Common myeloid progenitor, CD34-positive (primary cell): ENCODE measurements at regions not wholly inside any gene's neighbourhood (a gene's known extent, or its start where the extent isn't known, plus 50 kb on each side); places are given as distances from the start of the nearest gene placed in this dataset.

ENCODE experiments used
- CTCF ChIA-PET: fragments of 350-600 bp; sonication (Branson Sonifier 250); formaldehyde crosslinking; loops from one replicate; lab custom pipeline; 2021; ENCODE audit warnings: antibody characterized with exemption; lab: Charles Lee
- POLR2A ChIA-PET: fragments of 350-600 bp; sonication (Branson Sonifier 250); formaldehyde crosslinking; loops from one replicate; lab custom pipeline; 2021; ENCODE audit warnings: antibody characterized with exemption; lab: Charles Lee
- DNase-seq, 3 donors: peaks; one replicate each; pipeline versions ENCODE4 v3.0.0 to v3.0.0-alpha.2; 2013
- H3K27ac ChIP-seq, 2 experiments: 1 replicate in 1 of 2; 2 replicates in 1 of 2; pipeline ENCODE4 v1.7.0; 2013; ENCODE audit warnings: inconsistent platforms in 2 of 2, low read length in 2 of 2, mild to moderate bottlenecking in 2 of 2, low read depth in 1 of 2, moderate library complexity in 1 of 2; ENCODE audit not compliant: severe bottlenecking in 2 of 2, insufficient read depth in 1 of 2, poor library complexity in 1 of 2
- H3K27me3 ChIP-seq, 5 experiments: replicated peaks in 2 of 5; 1 replicate in 3 of 5; 2 replicates in 2 of 5; pipeline versions ENCODE4 v1.6.1 to v1.7.0; 2013; ENCODE audit warnings: low read length in 4 of 5, mild to moderate bottlenecking in 2 of 5, moderate library complexity in 2 of 5, inconsistent platforms in 1 of 5; ENCODE audit not compliant: insufficient read depth in 5 of 5, control insufficient read depth in 4 of 5
- H3K36me3 ChIP-seq, 4 experiments: 1 replicate in 2 of 4; 2 replicates in 2 of 4; pipeline versions ENCODE4 v1.6.1 to v1.7.0; 2013; ENCODE audit warnings: low read length in 3 of 4, control low read depth in 1 of 4, mild to moderate bottlenecking in 1 of 4; ENCODE audit not compliant: control insufficient read depth in 4 of 4, insufficient read depth in 4 of 4
- H3K4me1 ChIP-seq, 4 experiments: 1 replicate in 3 of 4; 2 replicates in 1 of 4; pipeline versions ENCODE4 v1.6.1 to v1.7.1; 2013; ENCODE audit warnings: low read length in 3 of 4, mild to moderate bottlenecking in 3 of 4, control low read depth in 1 of 4, inconsistent platforms in 1 of 4, moderate library complexity in 1 of 4; ENCODE audit not compliant: control insufficient read depth in 4 of 4, insufficient read depth in 4 of 4; ENCODE audit errors: control extremely low read depth in 1 of 4
- H3K4me3 ChIP-seq, 7 experiments: 1 replicate in 4 of 7; 2 replicates in 3 of 7; pipeline versions ENCODE4 v1.5.1 to v1.7.0; 2013; ENCODE audit warnings: mild to moderate bottlenecking in 7 of 7, low read length in 6 of 7, moderate library complexity in 6 of 7, inconsistent platforms in 2 of 7, low read depth in 2 of 7, control low read depth in 1 of 7; ENCODE audit not compliant: insufficient read depth in 4 of 7, control insufficient read depth in 1 of 7; ENCODE audit errors: extremely low read depth in 1 of 7
- H3K9me3 ChIP-seq, 5 experiments: 1 replicate in 4 of 5; 2 replicates in 1 of 5; pipeline versions ENCODE4 v1.6.1 to v1.7.1; 2013; ENCODE audit warnings: low read length in 4 of 5, mild to moderate bottlenecking in 2 of 5, inconsistent platforms in 1 of 5, low read depth in 1 of 5, moderate library complexity in 1 of 5; ENCODE audit not compliant: control insufficient read depth in 4 of 5, insufficient read depth in 2 of 5; ENCODE audit errors: control extremely low read depth in 1 of 5
- WGBS: methylation state at CpG from one replicate; pipeline ENCODE4 v1.1.5; 2013; ENCODE audit not compliant: insufficient coverage; 5-methylcytosine and 5-hydroxymethylcytosine counted together

DNA sequence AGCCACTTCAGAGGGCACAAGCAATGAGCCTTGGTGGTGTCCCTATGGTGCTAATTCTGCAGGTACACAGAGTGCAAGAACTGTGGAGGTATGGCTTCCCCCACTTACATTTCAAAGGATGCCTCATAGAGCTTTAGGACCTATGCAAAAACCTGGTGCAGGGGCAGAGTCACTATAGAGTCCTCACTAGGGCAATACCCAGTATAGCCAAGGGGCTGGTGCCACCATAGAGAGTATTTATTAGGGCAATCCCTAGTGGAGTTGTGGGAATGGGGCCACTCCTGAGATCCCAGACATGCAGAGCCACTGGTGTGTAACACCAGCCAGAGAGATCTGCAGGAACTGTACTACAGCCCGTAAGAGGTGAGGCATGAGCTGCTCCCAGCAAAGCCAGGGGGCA lies 312.2 kb downstream of the SLC4A3 start:
- Histone ChIP-seq H3K4me3 (no peak overlapping the region), H3K27me3 (no peaks in the 10 kb centered on the region), H3K4me1 (no peaks in the 10 kb centered on the region), H3K27ac (no peak overlapping the region), H3K9me3 (no peaks in the 10 kb centered on the region), H3K36me3 (no peaks in the 10 kb centered on the region)
- DNase-seq, result no peak
- 100% methylated on average over 1 of the region's 1 CpG for WGBS
- CTCF ChIA-PET, result no interaction called here
- POLR2A ChIA-PET, result no interaction called here

DNA sequence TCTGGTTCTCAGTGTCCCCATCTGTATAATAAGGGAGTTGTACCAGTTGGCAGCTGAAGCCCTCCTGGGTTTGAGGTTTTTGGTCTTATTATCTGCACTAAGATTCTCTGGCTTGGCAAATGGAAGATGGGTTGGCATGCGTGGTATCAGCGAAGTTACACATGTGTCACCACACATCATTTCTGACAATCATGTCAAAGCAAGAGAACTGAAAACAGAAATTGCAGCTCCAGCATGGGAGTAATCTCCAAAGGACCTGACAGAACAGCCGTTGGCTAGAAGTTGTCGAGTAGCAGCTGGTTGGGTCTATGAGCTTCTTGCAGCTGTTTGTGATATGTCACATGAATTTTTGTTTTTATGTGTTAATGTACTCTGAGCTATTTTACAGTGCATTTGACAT lies 317.4 kb downstream of the SLC4A3 start:
- H3K4me1 ChIP-seq, result no peaks in the 10 kb centered on the region

DNA sequence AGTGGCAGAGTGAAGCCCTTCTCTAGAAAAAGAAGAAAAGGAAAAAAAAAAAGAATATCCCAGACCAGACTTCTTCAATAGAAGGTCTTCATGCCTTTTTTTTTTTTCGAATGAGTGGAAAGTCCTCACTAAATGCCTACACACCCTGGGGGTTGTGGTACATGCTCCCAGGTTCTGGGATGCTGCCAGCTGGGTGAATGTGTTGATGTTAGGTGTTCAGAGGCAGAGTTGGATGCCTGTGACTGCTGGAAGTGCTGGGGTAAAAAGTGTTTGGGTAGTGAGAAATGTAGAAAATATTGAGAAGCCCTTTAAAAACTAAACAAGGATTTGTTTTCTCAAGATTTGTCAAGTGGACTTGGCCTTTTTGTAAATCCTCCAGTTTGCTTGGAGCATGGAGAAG lies 318.6 kb downstream of the SLC4A3 start:
- Histone ChIP-seq H3K9me3 (no peaks in the 10 kb centered on the region), H3K27ac (no peak overlapping the region), H3K36me3 (no peaks in the 10 kb centered on the region), H3K27me3 (peaks cover 0 to 1% (median 0%) of the 10 kb centered on the region in 5 experiments), H3K4me3 (no peak overlapping the region), H3K4me1 (no peaks in the 10 kb centered on the region)
- no peak for DNase-seq
- ChIA-PET CTCF (no interaction called here), POLR2A (no interaction called here)
- WGBS, result no CpG with 5 or more reads among the region's 1 CpG

More for the DNA sequence above, 317.4 kb downstream of the SLC4A3 start:
- Histone ChIP-seq H3K27me3 (peaks cover 0 to 1% (median 0%) of the 10 kb centered on the region in 5 experiments), H3K27ac (no peak overlapping the region), H3K36me3 (no peaks in the 10 kb centered on the region), H3K9me3 (no peaks in the 10 kb centered on the region), H3K4me3 (no peak overlapping the region)
- no peak for DNase-seq
- CTCF ChIA-PET, result no interaction called here
- POLR2A ChIA-PET, result no interaction called here
- 89% methylated on average over 2 of the region's 4 CpGs for WGBS

- Histone ChIP-seq H3K4me3 (no peak overlapping the region), H3K4me1 (no peaks in the 10 kb centered on the region), H3K36me3 (no peaks in the 10 kb centered on the region), H3K27ac (no peak overlapping the region), H3K9me3 (no peaks in the 10 kb centered on the region), H3K27me3 (peaks cover 0 to 1% (median 0%) of the 10 kb centered on the region in 5 experiments)
- CTCF ChIA-PET, result no interaction called here
- no peak for DNase-seq
- POLR2A ChIA-PET, result no interaction called here
Observed at GRCh38 chr2:219946529-219946928, 319.1 kb downstream of the SLC4A3 start.

- no peaks in the 10 kb centered on the region for H3K9me3 ChIP-seq
- CTCF ChIA-PET, result no interaction called here
- DNase-seq, result no peak
- H3K4me1 ChIP-seq, result no peaks in the 10 kb centered on the region
- no peak overlapping the region for H3K27ac ChIP-seq
- H3K27me3 ChIP-seq, result peaks cover 0 to 1% (median 0%) of the 10 kb centered on the region in 5 experiments
- POLR2A ChIA-PET, result no interaction called here
- no CpG with 5 or more reads among the region's 3 CpGs for WGBS
- no peaks in the 10 kb centered on the region for H3K36me3 ChIP-seq
- H3K4me3 ChIP-seq, result no peak overlapping the region
Observed at GRCh38 chr2:219947575-219947974, 320.1 kb downstream of the SLC4A3 start.

GRCh38 chr2:219949053-219949452 lies 321.6 kb downstream of the SLC4A3 start:
- no peak for DNase-seq
- Histone ChIP-seq H3K4me3 (no peak overlapping the region), H3K27ac (no peak overlapping the region), H3K4me1 (no peaks in the 10 kb centered on the region), H3K27me3 (peaks cover 0 to 1% (median 0%) of the 10 kb centered on the region in 5 experiments), H3K9me3 (no peaks in the 10 kb centered on the region), H3K36me3 (no peaks in the 10 kb centered on the region)
- CTCF ChIA-PET, result no interaction called here
- POLR2A ChIA-PET, result no interaction called here
- WGBS, result 100% methylated on average over 1 of the region's 3 CpGs

DNA sequence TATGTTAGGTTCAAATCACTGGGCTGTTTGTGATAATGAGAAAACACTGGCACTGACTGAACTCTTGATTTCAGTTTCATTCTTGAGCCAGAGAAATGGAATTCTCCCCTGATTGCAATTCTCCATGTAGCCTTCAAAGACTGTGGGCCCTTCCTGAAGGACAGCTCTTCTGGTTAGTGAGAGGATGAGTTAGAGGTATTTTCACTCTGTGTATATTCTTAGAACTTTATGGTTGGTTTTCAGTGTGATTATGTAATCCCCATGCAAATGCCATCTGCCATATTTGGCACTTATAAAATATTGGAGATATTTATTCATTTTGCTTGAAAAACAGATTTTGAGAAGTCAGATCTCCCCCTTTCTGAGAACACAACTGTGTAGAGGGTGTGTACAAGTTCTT lies 323.7 kb downstream of the SLC4A3 start:
- Histone ChIP-seq H3K27ac (no peak overlapping the region), H3K27me3 (peaks cover 0 to 1% (median 0%) of the 10 kb centered on the region in 5 experiments), H3K4me3 (no peak overlapping the region), H3K36me3 (no peaks in the 10 kb centered on the region), H3K9me3 (peaks cover 0 to 2% (median 0%) of the 10 kb centered on the region in 5 experiments), H3K4me1 (no peaks in the 10 kb centered on the region)
- DNase-seq, result no peak
- POLR2A ChIA-PET, result no interaction called here
- CTCF ChIA-PET, result no interaction called here
